ENCODE measurements at regions not wholly inside any gene's neighbourhood (a gene's known extent, or its start where the extent isn't known, plus 50 kb on each side); places are given as distances from the start of the nearest gene placed in this dataset.

- TF ChIP-seq CTCF (IDR thresholded peaks at IDR 0.05 in 8 of 11, conservative IDR thresholded peaks at IDR 0.05 in 3 of 11) = no peak
- TF ChIP-seq POLR2A (IDR thresholded peaks at IDR 0.05) = no peak
Measured at GRCh38 chr2:16238001-16238761, 297.8 kb downstream of the MYCN start.
